ENCODE measurements at regions not wholly inside any gene's neighbourhood (a gene's known extent, or its start where the extent isn't known, plus 50 kb on each side); places are given as distances from the start of the nearest gene placed in this dataset.

- no peaks in the 10 kb centered on the region for H3K9me3 ChIP-seq (ENCODE audit: control insufficient read depth in 1 of 2, low read length in 2 of 2)
- Mint-ChIP-seq H3K4me1 (no peaks in the 10 kb centered on the region), H3K9me3 (peaks cover 0 to 1% (median 0%) of the 10 kb centered on the region in 8 donors), H3K27me3 (peaks cover 0 to 2% of the 10 kb centered on the region in 2 donors), H3K36me3 (no peaks in the 10 kb centered on the region), H3K27ac (no peak overlapping the region), H3K4me3 (no peak overlapping the region)
- ChIA-PET CTCF (ENCODE audit: partially characterized antibody) (no interaction called here), POLR2A (ENCODE audit: partially characterized antibody) (no interaction called here)
- H3K27ac ChIP-seq (ENCODE audit: low read depth, low read length), result no peak overlapping the region
- intact Hi-C loops (cut with micrococcal nuclease), result no loop called here
- H3K36me3 ChIP-seq (ENCODE audit: insufficient read depth, low read length), result no peaks in the 10 kb centered on the region
- no peaks in the 10 kb centered on the region for H3K27me3 ChIP-seq (ENCODE audit: insufficient read depth, low read length)
- H3K4me3 ChIP-seq (ENCODE audit: low read length in 2 of 2), result no peak overlapping the region
- no peaks in the 10 kb centered on the region for H3K4me1 ChIP-seq (ENCODE audit: insufficient read depth, low read length)
- DNase-seq, result no peak
Measured at GRCh38 chr2:156792242-156792840, 356.2 kb downstream of the GPD2 start.

DNA sequence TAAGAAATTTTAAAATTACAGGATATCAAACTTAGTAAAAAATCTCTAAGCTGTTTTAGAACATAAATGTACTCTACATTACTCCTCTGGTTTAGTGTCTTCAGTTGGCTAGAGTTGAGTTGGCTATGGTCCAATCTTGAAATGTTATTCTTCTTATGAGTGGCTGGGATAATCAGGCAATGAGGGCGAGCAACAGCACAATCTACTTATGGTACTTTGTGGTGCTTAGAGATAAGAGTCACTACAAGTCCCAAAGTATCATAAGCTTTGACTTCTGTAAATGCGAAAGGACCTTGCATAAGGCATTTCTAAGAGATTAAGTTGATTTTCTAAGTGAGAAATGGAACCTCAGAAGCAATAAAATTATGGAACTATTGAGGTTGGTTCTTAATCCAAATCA lies 361.7 kb downstream of the GPD2 start:
- Histone ChIP-seq H3K9me3 (ENCODE audit: control insufficient read depth in 1 of 2, low read length in 2 of 2) (no peaks in the 10 kb centered on the region), H3K4me1 (ENCODE audit: insufficient read depth, low read length) (no peaks in the 10 kb centered on the region), H3K4me3 (ENCODE audit: low read length in 2 of 2) (no peak overlapping the region), H3K27ac (ENCODE audit: low read depth, low read length) (no peak overlapping the region), H3K27me3 (ENCODE audit: insufficient read depth, low read length) (no peaks in the 10 kb centered on the region), H3K36me3 (ENCODE audit: insufficient read depth, low read length) (no peaks in the 10 kb centered on the region)
- POLR2A ChIA-PET (ENCODE audit: partially characterized antibody), result no interaction called here
- H3K9me3 Mint-ChIP-seq, result no peaks in the 10 kb centered on the region
- intact Hi-C loops (cut with micrococcal nuclease), result no loop called here
- no peak for DNase-seq
- H3K4me3 Mint-ChIP-seq, result no peak overlapping the region
- no peak overlapping the region for H3K27ac Mint-ChIP-seq
- H3K4me1 Mint-ChIP-seq, result no peaks in the 10 kb centered on the region
- no peaks in the 10 kb centered on the region for H3K36me3 Mint-ChIP-seq
- CTCF ChIA-PET (ENCODE audit: partially characterized antibody), result no interaction called here
- H3K27me3 Mint-ChIP-seq, result peaks cover 0 to 3% of the 10 kb centered on the region in 2 donors

DNA sequence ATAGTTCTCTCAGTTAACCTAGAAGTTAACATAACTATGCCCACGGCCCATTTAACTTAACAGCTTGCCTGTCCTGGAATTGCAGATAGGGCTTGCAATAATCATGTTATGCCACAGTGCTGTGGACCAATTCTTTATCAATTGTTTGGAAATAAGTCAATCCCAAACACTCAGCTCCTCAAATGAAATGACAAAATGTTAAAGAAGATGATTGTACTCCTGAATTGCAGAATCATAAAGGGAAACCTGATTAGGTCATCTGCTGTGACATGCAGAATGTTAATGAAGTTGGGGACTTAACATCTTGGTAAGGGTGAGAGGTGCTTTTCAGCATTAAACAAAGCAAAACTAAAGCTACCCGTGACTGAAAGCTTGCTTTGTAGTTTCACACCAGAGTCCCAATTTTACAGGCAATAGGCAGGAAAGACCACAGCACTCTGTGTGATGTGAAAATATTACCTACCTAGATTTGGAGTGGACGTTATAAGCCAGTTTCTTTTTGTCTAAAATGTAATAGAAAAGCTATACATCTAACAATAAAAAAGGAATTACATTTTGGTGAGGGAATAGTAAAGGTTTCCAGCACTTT lies 364.0 kb downstream of the GPD2 start:
- Histone ChIP-seq H3K9me3 (ENCODE audit: control insufficient read depth in 1 of 2, low read length in 2 of 2) (no peaks in the 10 kb centered on the region), H3K27ac (ENCODE audit: low read depth, low read length) (no peak overlapping the region), H3K4me3 (ENCODE audit: low read length in 2 of 2) (no peak overlapping the region), H3K27me3 (ENCODE audit: insufficient read depth, low read length) (no peaks in the 10 kb centered on the region), H3K4me1 (ENCODE audit: insufficient read depth, low read length) (no peaks in the 10 kb centered on the region), H3K36me3 (ENCODE audit: insufficient read depth, low read length) (no peaks in the 10 kb centered on the region)
- Mint-ChIP-seq H3K27me3 (peaks cover 2 to 4% of the 10 kb centered on the region in 2 donors), H3K4me1 (no peaks in the 10 kb centered on the region), H3K4me3 (no peak overlapping the region), H3K36me3 (no peaks in the 10 kb centered on the region), H3K27ac (no peak overlapping the region), H3K9me3 (no peaks in the 10 kb centered on the region)
- CTCF ChIA-PET (ENCODE audit: partially characterized antibody), result no interaction called here
- intact Hi-C loops (cut with micrococcal nuclease), result no loop called here
- DNase-seq, result no peak
- POLR2A ChIA-PET (ENCODE audit: partially characterized antibody), result no interaction called here

GRCh38 chr2:156800781-156801361 lies 364.7 kb downstream of the GPD2 start:
- H3K36me3 ChIP-seq (ENCODE audit: insufficient read depth, low read length), result no peaks in the 10 kb centered on the region
- Mint-ChIP-seq H3K4me1 (no peaks in the 10 kb centered on the region), H3K27ac (no peak overlapping the region), H3K27me3 (peaks cover 3 to 4% of the 10 kb centered on the region in 2 donors), H3K36me3 (no peaks in the 10 kb centered on the region), H3K4me3 (no peak overlapping the region), H3K9me3 (no peaks in the 10 kb centered on the region)
- intact Hi-C loops (cut with micrococcal nuclease), result no loop called here
- no peaks in the 10 kb centered on the region for H3K9me3 ChIP-seq (ENCODE audit: control insufficient read depth in 1 of 2, low read length in 2 of 2)
- ChIA-PET POLR2A (ENCODE audit: partially characterized antibody) (no interaction called here), CTCF (ENCODE audit: partially characterized antibody) (no interaction called here)
- no peak overlapping the region for H3K4me3 ChIP-seq (ENCODE audit: low read length in 2 of 2)
- no peaks in the 10 kb centered on the region for H3K4me1 ChIP-seq (ENCODE audit: insufficient read depth, low read length)
- H3K27me3 ChIP-seq (ENCODE audit: insufficient read depth, low read length), result no peaks in the 10 kb centered on the region
- no peak overlapping the region for H3K27ac ChIP-seq (ENCODE audit: low read depth, low read length)
- no peak for DNase-seq

- H3K4me3 ChIP-seq (ENCODE audit: low read length in 2 of 2), result no peak overlapping the region
- CTCF ChIA-PET (ENCODE audit: partially characterized antibody), result no interaction called here
- no peak overlapping the region for H3K27ac ChIP-seq (ENCODE audit: low read depth, low read length)
- Mint-ChIP-seq H3K4me3 (no peak overlapping the region), H3K27me3 (peaks cover 4 to 5% of the 10 kb centered on the region in 2 donors), H3K4me1 (no peaks in the 10 kb centered on the region), H3K27ac (no peak overlapping the region), H3K36me3 (no peaks in the 10 kb centered on the region), H3K9me3 (peaks cover 0 to 2% (median 0%) of the 10 kb centered on the region in 8 donors)
- POLR2A ChIA-PET (ENCODE audit: partially characterized antibody), result no interaction called here
- no peaks in the 10 kb centered on the region for H3K9me3 ChIP-seq (ENCODE audit: control insufficient read depth in 1 of 2, low read length in 2 of 2)
- H3K27me3 ChIP-seq (ENCODE audit: insufficient read depth, low read length), result no peaks in the 10 kb centered on the region
- intact Hi-C loops (cut with micrococcal nuclease), result no loop called here
- no peaks in the 10 kb centered on the region for H3K4me1 ChIP-seq (ENCODE audit: insufficient read depth, low read length)
- no peak for DNase-seq
- no peaks in the 10 kb centered on the region for H3K36me3 ChIP-seq (ENCODE audit: insufficient read depth, low read length)
Measured at GRCh38 chr2:156803243-156803642, 367.1 kb downstream of the GPD2 start.

DNA sequence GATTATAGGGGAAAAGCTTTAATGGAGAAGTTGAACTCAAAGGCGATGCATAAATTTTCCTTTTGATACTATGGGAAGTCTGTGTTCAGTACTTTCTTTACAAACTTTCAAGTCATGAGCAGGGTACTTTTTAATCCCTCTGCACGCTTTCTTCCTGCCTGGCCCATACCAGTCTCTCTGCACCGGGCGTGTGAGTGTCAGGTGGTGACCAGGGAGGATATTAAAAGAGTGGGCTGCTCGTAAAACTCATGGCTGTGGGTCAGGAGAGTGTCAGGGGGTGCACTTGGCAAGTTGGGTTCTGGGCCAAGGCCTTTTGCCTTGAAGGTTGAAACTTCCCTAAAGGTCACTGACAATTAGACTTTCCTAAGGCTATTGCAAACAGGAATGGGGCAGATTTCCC lies 367.8 kb downstream of the GPD2 start:
- no peak overlapping the region for H3K27ac ChIP-seq (ENCODE audit: low read depth, low read length)
- Mint-ChIP-seq H3K4me3 (no peak overlapping the region), H3K27me3 (peaks cover 4 to 6% of the 10 kb centered on the region in 2 donors), H3K27ac (no peak overlapping the region), H3K4me1 (no peaks in the 10 kb centered on the region), H3K36me3 (no peaks in the 10 kb centered on the region), H3K9me3 (peaks cover 0 to 2% (median 0%) of the 10 kb centered on the region in 8 donors)
- ChIA-PET POLR2A (ENCODE audit: partially characterized antibody) (no interaction called here), CTCF (ENCODE audit: partially characterized antibody) (no interaction called here)
- no peak for DNase-seq
- no peaks in the 10 kb centered on the region for H3K4me1 ChIP-seq (ENCODE audit: insufficient read depth, low read length)
- no peaks in the 10 kb centered on the region for H3K27me3 ChIP-seq (ENCODE audit: insufficient read depth, low read length)
- H3K4me3 ChIP-seq (ENCODE audit: low read length in 2 of 2), result no peak overlapping the region
- intact Hi-C loops (cut with micrococcal nuclease), result no loop called here
- no peaks in the 10 kb centered on the region for H3K9me3 ChIP-seq (ENCODE audit: control insufficient read depth in 1 of 2, low read length in 2 of 2)
- H3K36me3 ChIP-seq (ENCODE audit: insufficient read depth, low read length), result no peaks in the 10 kb centered on the region

DNA sequence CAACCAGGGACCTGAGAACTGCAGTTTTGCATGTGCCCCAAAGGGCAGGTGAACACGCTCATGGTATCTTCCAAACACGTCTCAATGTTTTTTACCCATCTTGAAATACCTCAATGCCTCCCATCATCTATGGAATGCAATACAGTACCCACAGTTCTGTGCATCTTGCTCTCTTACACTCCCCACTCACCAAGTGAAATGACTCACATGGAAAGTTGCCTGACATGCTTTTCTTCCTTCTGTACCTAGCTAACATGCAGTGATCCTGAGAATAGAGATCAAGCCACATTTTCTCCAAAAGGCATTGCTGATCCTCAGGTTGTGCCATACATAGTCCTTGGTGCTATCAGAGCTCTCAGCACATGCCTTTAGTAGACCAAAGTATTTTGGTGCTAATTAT lies 373.9 kb downstream of the GPD2 start:
- H3K9me3 Mint-ChIP-seq, result peaks cover 0 to 2% (median 0%) of the 10 kb centered on the region in 8 donors
- H3K27ac Mint-ChIP-seq, result no peak overlapping the region

More for the DNA sequence above, 373.9 kb downstream of the GPD2 start:
- ChIA-PET POLR2A (ENCODE audit: partially characterized antibody) (no interaction called here), CTCF (ENCODE audit: partially characterized antibody) (no interaction called here)
- no peaks in the 10 kb centered on the region for H3K9me3 ChIP-seq (ENCODE audit: control insufficient read depth in 1 of 2, low read length in 2 of 2)
- H3K27me3 Mint-ChIP-seq, result peaks cover 3 to 7% of the 10 kb centered on the region in 2 donors
- H3K4me3 ChIP-seq (ENCODE audit: low read length in 2 of 2), result no peak overlapping the region
- DNase-seq, result no peak
- H3K27ac ChIP-seq (ENCODE audit: low read depth, low read length), result no peak overlapping the region
- intact Hi-C loops (cut with micrococcal nuclease), result no loop called here
- H3K4me1 Mint-ChIP-seq, result no peaks in the 10 kb centered on the region
- no peaks in the 10 kb centered on the region for H3K36me3 ChIP-seq (ENCODE audit: insufficient read depth, low read length)
- H3K36me3 Mint-ChIP-seq, result no peaks in the 10 kb centered on the region
- H3K4me3 Mint-ChIP-seq, result no peak overlapping the region
- no peaks in the 10 kb centered on the region for H3K4me1 ChIP-seq (ENCODE audit: insufficient read depth, low read length)
- H3K27me3 ChIP-seq (ENCODE audit: insufficient read depth, low read length), result no peaks in the 10 kb centered on the region
